Cardiac muscle cell (in vitro differentiated cells and primary cell): ENCODE measurements at regions not wholly inside any gene's neighbourhood (a gene's known extent, or its start where the extent isn't known, plus 50 kb on each side); places are given as distances from the start of the nearest gene placed in this dataset.

ENCODE experiments used
- DNase-seq, 2 donors: peaks; one replicate each; pipeline versions ENCODE4 v3.0.0 to v3.0.0-alpha.2; 2010 to 2017; ENCODE audit warnings: low read depth in 1 of 2, low spot score in 1 of 2
- H3K27ac ChIP-seq: fragments of 200-600 bp; sonication (generic); 2 replicates; pipeline ENCODE4 v1.5.1; 2016
- H3K27me3 ChIP-seq: fragments of 200-600 bp; sonication (generic); 2 replicates; pipeline ENCODE4 v1.6.0; 2016; ENCODE audit warnings: control low read depth
- H3K36me3 ChIP-seq: fragments of 200-600 bp; sonication (generic); 2 replicates; pipeline ENCODE4 v1.5.1; 2016; ENCODE audit warnings: control low read depth
- H3K4me1 ChIP-seq: fragments of 200-600 bp; sonication (generic); 2 replicates; pipeline ENCODE4 v1.8.1; 2017; ENCODE audit warnings: low read depth, mild to moderate bottlenecking, mixed run types
- H3K4me3 ChIP-seq: fragments of 200-600 bp; sonication (generic); 2 replicates; pipeline ENCODE4 v1.5.1; 2016; ENCODE audit warnings: mild to moderate bottlenecking
- H3K9me3 ChIP-seq: fragments of 200-600 bp; sonication (generic); 2 replicates; pipeline ENCODE4 v1.5.1; 2017; ENCODE audit warnings: low read depth, mild to moderate bottlenecking, control low read depth
- TF ChIP-seq, protein P1 (sequence below): IDR thresholded peaks from 2 replicates; pipeline ENCODE4 v1.5.1; 2012; ENCODE audit warnings: low read depth, mild to moderate bottlenecking, low read length

- H3K9me3 ChIP-seq = no peaks in the 10 kb centered on the region
- H3K4me3 ChIP-seq = no peak overlapping the region
- H3K27me3 ChIP-seq = no peaks in the 10 kb centered on the region
- no peak for DNase-seq
- TF ChIP-seq, protein P1, sequence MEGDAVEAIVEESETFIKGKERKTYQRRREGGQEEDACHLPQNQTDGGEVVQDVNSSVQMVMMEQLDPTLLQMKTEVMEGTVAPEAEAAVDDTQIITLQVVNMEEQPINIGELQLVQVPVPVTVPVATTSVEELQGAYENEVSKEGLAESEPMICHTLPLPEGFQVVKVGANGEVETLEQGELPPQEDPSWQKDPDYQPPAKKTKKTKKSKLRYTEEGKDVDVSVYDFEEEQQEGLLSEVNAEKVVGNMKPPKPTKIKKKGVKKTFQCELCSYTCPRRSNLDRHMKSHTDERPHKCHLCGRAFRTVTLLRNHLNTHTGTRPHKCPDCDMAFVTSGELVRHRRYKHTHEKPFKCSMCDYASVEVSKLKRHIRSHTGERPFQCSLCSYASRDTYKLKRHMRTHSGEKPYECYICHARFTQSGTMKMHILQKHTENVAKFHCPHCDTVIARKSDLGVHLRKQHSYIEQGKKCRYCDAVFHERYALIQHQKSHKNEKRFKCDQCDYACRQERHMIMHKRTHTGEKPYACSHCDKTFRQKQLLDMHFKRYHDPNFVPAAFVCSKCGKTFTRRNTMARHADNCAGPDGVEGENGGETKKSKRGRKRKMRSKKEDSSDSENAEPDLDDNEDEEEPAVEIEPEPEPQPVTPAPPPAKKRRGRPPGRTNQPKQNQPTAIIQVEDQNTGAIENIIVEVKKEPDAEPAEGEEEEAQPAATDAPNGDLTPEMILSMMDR = no peak
- no peak overlapping the region for H3K27ac ChIP-seq
- H3K36me3 ChIP-seq = no peaks in the 10 kb centered on the region
- peaks cover 7% of the 10 kb centered on the region for H3K4me1 ChIP-seq
Observed at GRCh38 chr3:126264952-126265351, 84.6 kb upstream of the ALDH1L1 start.

DNA sequence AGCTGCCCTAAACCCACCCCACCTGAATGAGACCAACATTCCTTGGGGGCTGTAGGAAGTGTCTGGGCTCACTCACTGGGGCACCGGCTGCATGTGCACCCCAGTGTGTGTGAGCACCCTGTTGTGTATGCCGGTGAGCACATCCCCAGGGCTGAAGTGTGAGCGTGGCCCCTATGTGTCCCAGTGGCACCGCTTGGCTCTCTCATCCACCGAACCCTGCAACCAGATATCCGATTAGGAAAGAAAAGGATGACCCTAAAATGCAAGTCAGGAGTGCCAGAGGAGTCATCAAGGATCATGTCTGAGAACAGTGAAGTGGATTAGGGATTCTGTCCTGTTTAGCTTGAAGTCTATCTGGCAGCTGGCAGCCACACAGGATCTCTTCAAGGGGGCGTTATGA is 84.0 kb upstream of the ALDH1L1 start:
- Histone ChIP-seq H3K9me3 (no peaks in the 10 kb centered on the region), H3K36me3 (no peaks in the 10 kb centered on the region), H3K4me1 (peaks cover 7% of the 10 kb centered on the region), H3K27me3 (no peaks in the 10 kb centered on the region), H3K4me3 (no peak overlapping the region), H3K27ac (no peak overlapping the region)
- TF ChIP-seq, protein P1 = no peak
- DNase-seq = no peak

DNA sequence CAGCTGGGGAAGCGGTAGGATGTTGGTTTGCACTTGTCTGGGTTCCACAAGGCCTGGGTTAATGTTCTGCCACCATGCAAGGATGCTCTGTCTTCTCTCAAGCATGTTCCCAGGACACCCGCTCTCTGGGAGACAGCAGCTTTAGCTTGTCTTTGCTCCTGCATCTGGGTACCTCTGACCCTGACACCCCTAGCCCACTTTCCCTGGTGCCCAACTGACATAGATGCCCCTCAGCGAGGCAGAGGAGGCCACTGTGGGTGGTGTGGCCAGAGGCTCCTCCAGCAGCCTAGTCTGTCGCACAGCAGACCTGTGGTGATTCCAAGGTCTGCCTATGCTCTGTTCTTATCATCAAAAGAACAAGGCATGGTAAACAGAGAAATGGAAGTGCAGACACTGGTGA is 83.6 kb upstream of the ALDH1L1 start:
- Histone ChIP-seq H3K4me1 (peaks cover 7% of the 10 kb centered on the region), H3K9me3 (no peaks in the 10 kb centered on the region), H3K27ac (no peak overlapping the region), H3K36me3 (no peaks in the 10 kb centered on the region), H3K27me3 (no peaks in the 10 kb centered on the region), H3K4me3 (no peak overlapping the region)
- TF ChIP-seq, protein P1 = no peak
- DNase-seq = no peak

DNA sequence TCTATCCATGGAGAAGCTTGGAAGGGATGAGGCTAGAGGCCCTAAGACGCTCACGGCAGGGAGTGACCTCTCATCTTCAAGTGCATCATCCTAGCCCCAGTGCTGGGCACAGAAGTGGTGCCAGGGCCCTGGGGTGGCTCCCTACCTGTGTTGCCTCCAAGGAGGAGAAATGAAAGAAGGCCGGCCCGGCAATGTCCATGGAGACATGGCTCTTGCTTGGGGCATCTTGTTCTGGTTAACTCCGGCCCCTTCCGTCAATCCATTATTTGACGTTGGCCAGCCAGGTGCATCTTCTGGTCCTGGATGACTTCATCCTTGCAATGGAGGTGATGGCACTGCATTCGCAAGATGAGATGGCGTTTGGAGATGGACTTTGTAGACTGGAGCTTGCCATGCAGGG is 83.2 kb upstream of the ALDH1L1 start:
- Histone ChIP-seq H3K27me3 (no peaks in the 10 kb centered on the region), H3K27ac (no peak overlapping the region), H3K4me3 (no peak overlapping the region), H3K9me3 (no peaks in the 10 kb centered on the region), H3K4me1 (peaks cover 7% of the 10 kb centered on the region), H3K36me3 (no peaks in the 10 kb centered on the region)
- no peak for DNase-seq
- TF ChIP-seq, protein P1 = no peak

DNA sequence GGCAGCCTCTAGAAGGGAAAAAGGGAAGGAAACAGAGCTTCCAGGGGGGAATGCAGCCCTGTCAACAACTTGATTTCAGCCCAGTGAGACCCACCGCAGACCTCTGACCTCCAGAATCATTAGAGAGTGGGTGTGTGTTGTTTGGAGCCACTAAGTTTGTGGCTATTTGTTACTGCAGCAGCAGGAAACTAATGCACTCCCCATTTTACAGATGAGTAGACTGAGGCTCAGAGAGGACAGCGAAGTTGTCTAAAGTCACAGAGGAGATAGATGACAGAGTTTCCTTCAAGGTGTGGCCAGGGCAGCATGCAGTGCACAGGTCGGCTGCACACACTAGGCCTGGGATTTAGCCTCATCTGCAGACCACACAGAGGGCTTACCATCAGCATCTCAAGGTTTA is 81.8 kb upstream of the ALDH1L1 start:
- Histone ChIP-seq H3K27ac (no peak overlapping the region), H3K4me1 (peaks cover 4% of the 10 kb centered on the region), H3K9me3 (no peaks in the 10 kb centered on the region), H3K4me3 (no peak overlapping the region), H3K27me3 (no peaks in the 10 kb centered on the region), H3K36me3 (no peaks in the 10 kb centered on the region)
- no peak for DNase-seq
- TF ChIP-seq, protein P1 = no peak

GRCh38 chr3:126261037-126261436 is 80.7 kb upstream of the ALDH1L1 start:
- no peak overlapping the region for H3K27ac ChIP-seq
- no peaks in the 10 kb centered on the region for H3K36me3 ChIP-seq
- DNase-seq = peak in 1 of 2 donors; percentile 95
- H3K9me3 ChIP-seq = no peaks in the 10 kb centered on the region
- TF ChIP-seq, protein P1 = peak; percentile 20
- no peaks in the 10 kb centered on the region for H3K27me3 ChIP-seq
- no peak overlapping the region for H3K4me3 ChIP-seq
- H3K4me1 ChIP-seq = no peaks in the 10 kb centered on the region
